Fibroblast of skin of scalp (primary cell): ENCODE measurements at regions not wholly inside any gene's neighbourhood (a gene's known extent, or its start where the extent isn't known, plus 50 kb on each side); places are given as distances from the start of the nearest gene placed in this dataset.
A peak's percentile ranks its signal among the peaks of the same experiment; 100 is the strongest.
"Not testable (repeated sequence)": the region's sequence is repeated elsewhere in the genome, so short reads cannot be mapped to it uniquely, and the experiment has no call there.

Experiments
- DNase-seq: peaks from one replicate; pipeline ENCODE4 v3.0.0-alpha.2; 2013

GRCh38 chr2:3034856-3035255 lies 342.8 kb downstream of the EIPR1 start:
- DNase-seq, result no peak

GRCh38 chr2:3034396-3034795 lies 343.2 kb downstream of the EIPR1 start:
- DNase-seq, result no peak

- DNase-seq, result no peak
Measured at GRCh38 chr2:3033315-3033714, 344.3 kb downstream of the EIPR1 start.

- DNase-seq, result not testable (repeated sequence)
Measured at GRCh38 chr2:3030791-3031190, 346.8 kb downstream of the EIPR1 start.

- DNase-seq, result no peak
Measured at GRCh38 chr2:3025984-3026383, 351.6 kb downstream of the EIPR1 start.

GRCh38 chr2:3025261-3025660 lies 352.4 kb downstream of the EIPR1 start:
- no peak for DNase-seq

GRCh38 chr2:3024401-3024935 lies 353.1 kb downstream of the EIPR1 start:
- no peak for DNase-seq

- DNase-seq, result no peak
Measured at GRCh38 chr2:3023531-3023930, 354.1 kb downstream of the EIPR1 start.

GRCh38 chr2:3022841-3023372 lies 354.7 kb downstream of the EIPR1 start:
- no peak for DNase-seq

- no peak for DNase-seq
Measured at GRCh38 chr2:3021720-3022119, 355.9 kb downstream of the EIPR1 start.

GRCh38 chr2:3010001-3010400 lies 367.6 kb downstream of the EIPR1 start:
- no peak for DNase-seq

GRCh38 chr2:3009483-3009882 lies 368.1 kb downstream of the EIPR1 start:
- DNase-seq, result no peak

- no peak for DNase-seq
Measured at GRCh38 chr2:3009005-3009404, 368.6 kb downstream of the EIPR1 start.

- DNase-seq, result no peak
Measured at GRCh38 chr2:3008561-3008960, 369.1 kb downstream of the EIPR1 start.

- no peak for DNase-seq
Measured at GRCh38 chr2:3007135-3007534, 370.5 kb downstream of the EIPR1 start.

GRCh38 chr2:3005859-3006501 lies 371.6 kb downstream of the EIPR1 start:
- no peak for DNase-seq

GRCh38 chr2:3001615-3002560 lies 375.7 kb downstream of the EIPR1 start:
- peak; percentile 7 for DNase-seq

- DNase-seq, result no peak
Measured at GRCh38 chr2:3000968-3001367, 376.6 kb downstream of the EIPR1 start.

- no peak for DNase-seq
Measured at GRCh38 chr2:3000125-3000524, 377.5 kb downstream of the EIPR1 start.

- no peak for DNase-seq
Measured at GRCh38 chr2:2998971-2999370, 378.6 kb downstream of the EIPR1 start.

GRCh38 chr2:2993172-2993692 lies 384.4 kb downstream of the EIPR1 start:
- DNase-seq, result no peak

- no peak for DNase-seq
Measured at GRCh38 chr2:2992634-2993033, 385.0 kb downstream of the EIPR1 start.

- no peak for DNase-seq
Measured at GRCh38 chr2:2985020-2985419, 392.6 kb downstream of the EIPR1 start.
